DOHH2 (cell line): ENCODE measurements at regions not wholly inside any gene's neighbourhood (a gene's known extent, or its start where the extent isn't known, plus 50 kb on each side); places are given as distances from the start of the nearest gene placed in this dataset.

ENCODE experiments used
- CTCF ChIP-seq: fragments of 200-600 bp; sonication (generic); IDR thresholded peaks from one replicate; pipeline ENCODE4 v1.5.1; 2014; ENCODE audit warnings: antibody characterized with exemption, mild to moderate bottlenecking, low read depth, low read length; ENCODE audit not compliant: poor library complexity, severe bottlenecking
- EZH2phosphoT487 ChIP-seq: fragments of 200-600 bp; sonication (generic); IDR thresholded peaks from 2 replicates; pipeline ENCODE4 v1.6.1; 2017; ENCODE audit warnings: borderline replicate concordance, mild to moderate bottlenecking, antibody characterized with exemption, low read length, moderate library complexity, mixed read lengths

GRCh38 chr1:218513328-218513727 is 168.2 kb downstream of the TGFB2 start:
- TF ChIP-seq CTCF (no peak), EZH2phosphoT487 (no peak)
